ENCODE measurements at regions not wholly inside any gene's neighbourhood (a gene's known extent, or its start where the extent isn't known, plus 50 kb on each side); places are given as distances from the start of the nearest gene placed in this dataset.

DNA sequence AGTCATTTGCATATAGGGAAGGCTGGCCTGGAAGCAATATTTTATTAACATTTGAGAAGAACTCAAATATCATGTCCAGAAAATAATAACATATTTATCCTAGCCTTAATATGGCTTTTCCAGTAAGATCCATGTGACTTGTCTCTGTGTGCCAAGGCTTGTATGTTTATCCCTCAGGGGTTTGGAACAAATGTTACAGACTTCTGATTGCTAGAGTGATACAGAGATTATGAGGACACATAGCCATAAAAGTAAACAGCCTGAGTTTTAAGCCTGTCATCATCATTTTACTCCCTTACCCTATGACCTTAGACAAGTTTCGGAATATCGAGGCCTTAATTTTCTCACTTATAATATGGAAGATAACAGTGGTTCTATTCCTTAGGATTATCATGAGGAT is 338.1 kb downstream of the GPAT3 start:
- no peaks in the 10 kb centered on the region for H3K27me3 ChIP-seq
- no peak for DNase-seq (ENCODE audit: low read depth in 1 of 2, low spot score in 1 of 2)
- H3K36me3 ChIP-seq, result no peaks in the 10 kb centered on the region
- no peak overlapping the region for H3K27ac ChIP-seq
- H3K4me3 ChIP-seq, result no peak overlapping the region
- TF ChIP-seq, protein P1, sequence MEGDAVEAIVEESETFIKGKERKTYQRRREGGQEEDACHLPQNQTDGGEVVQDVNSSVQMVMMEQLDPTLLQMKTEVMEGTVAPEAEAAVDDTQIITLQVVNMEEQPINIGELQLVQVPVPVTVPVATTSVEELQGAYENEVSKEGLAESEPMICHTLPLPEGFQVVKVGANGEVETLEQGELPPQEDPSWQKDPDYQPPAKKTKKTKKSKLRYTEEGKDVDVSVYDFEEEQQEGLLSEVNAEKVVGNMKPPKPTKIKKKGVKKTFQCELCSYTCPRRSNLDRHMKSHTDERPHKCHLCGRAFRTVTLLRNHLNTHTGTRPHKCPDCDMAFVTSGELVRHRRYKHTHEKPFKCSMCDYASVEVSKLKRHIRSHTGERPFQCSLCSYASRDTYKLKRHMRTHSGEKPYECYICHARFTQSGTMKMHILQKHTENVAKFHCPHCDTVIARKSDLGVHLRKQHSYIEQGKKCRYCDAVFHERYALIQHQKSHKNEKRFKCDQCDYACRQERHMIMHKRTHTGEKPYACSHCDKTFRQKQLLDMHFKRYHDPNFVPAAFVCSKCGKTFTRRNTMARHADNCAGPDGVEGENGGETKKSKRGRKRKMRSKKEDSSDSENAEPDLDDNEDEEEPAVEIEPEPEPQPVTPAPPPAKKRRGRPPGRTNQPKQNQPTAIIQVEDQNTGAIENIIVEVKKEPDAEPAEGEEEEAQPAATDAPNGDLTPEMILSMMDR (IDR thresholded peaks at IDR 0.05; ENCODE audit: low read depth, low read length), result no peak
- no peaks in the 10 kb centered on the region for H3K4me1 ChIP-seq (ENCODE audit: low read depth)
- no peaks in the 10 kb centered on the region for H3K9me3 ChIP-seq (ENCODE audit: low read depth)

DNA sequence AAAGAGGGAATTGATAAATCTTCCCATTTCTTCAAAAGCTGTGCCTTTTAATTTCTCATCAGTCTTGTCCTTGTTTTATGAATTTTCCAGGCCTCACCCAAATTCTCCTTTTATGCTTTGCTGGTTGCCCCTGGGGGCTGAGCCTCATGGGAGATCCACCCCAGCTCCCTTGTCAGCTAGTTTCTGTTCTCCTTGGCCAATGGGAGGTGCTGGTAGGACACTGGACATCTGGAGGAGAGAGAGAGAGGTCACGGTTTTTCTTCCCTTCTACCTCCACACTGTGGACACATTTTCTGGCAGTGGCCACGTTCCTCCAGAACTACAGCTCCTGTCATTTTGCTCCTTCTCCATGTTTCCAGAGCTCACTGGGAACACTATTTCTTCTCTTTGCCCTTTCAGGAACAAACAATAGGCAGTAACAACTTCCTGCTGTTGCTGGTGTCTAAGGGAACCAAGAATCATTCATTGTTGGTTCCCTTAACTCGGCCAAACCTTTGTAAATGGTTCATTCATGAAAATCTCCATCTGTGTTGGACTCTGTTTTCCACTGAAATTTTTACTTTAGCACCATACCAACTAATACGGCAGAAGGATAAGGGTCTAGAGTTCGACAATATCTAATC is 334.5 kb downstream of the GPAT3 start:
- DNase-seq (ENCODE audit: low read depth in 1 of 2, low spot score in 1 of 2), result no peak
- Histone ChIP-seq H3K4me1 (ENCODE audit: low read depth) (no peaks in the 10 kb centered on the region), H3K36me3 (no peaks in the 10 kb centered on the region), H3K27me3 (no peaks in the 10 kb centered on the region), H3K9me3 (ENCODE audit: low read depth) (no peaks in the 10 kb centered on the region), H3K27ac (no peak overlapping the region), H3K4me3 (no peak overlapping the region)
- TF ChIP-seq, protein P1 (IDR thresholded peaks at IDR 0.05; ENCODE audit: low read depth, low read length), result no peak

DNA sequence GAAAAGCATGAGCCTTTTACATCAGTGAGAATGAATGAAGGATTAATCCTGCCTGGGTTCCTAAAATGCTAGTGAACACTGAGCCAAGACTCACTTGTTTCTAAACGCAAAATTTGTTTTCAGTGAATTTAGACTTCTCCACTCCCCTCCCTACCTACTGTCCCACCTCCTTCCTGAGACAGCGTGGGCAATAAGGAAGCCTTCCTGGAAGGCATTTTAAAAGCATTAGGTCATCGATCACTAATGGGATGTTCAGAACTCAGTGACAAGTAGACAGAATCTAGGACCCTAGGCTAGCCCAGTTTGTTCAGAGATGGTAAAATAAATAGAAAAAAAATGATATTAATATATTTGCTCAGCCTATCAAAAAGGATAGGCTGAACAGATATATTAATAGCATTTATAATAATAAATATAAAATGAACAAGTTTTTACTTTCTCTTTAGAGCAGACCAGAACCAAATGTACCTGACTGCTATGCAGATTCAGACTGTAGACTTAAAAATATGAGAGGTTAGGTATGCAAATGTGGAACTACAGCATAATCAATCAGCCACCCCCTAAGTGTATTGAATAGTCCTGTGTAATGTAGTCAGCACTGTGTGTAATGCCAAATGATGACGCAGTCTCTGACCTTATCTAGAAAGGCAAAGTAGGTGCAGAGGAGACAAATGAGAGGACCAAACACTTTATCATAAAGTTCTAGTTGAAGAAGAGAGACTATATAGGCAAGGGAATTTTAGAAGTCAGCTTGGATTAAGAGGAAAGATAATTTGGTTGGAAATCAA is 331.1 kb downstream of the GPAT3 start:
- H3K36me3 ChIP-seq, result no peaks in the 10 kb centered on the region
- no peaks in the 10 kb centered on the region for H3K4me1 ChIP-seq (ENCODE audit: low read depth)
- no peak for DNase-seq (ENCODE audit: low read depth in 1 of 2, low spot score in 1 of 2)
- TF ChIP-seq, protein P1 (IDR thresholded peaks at IDR 0.05; ENCODE audit: low read depth, low read length), result no peak
- H3K9me3 ChIP-seq (ENCODE audit: low read depth), result no peaks in the 10 kb centered on the region
- no peak overlapping the region for H3K4me3 ChIP-seq
- H3K27ac ChIP-seq, result no peak overlapping the region
- no peaks in the 10 kb centered on the region for H3K27me3 ChIP-seq

DNA sequence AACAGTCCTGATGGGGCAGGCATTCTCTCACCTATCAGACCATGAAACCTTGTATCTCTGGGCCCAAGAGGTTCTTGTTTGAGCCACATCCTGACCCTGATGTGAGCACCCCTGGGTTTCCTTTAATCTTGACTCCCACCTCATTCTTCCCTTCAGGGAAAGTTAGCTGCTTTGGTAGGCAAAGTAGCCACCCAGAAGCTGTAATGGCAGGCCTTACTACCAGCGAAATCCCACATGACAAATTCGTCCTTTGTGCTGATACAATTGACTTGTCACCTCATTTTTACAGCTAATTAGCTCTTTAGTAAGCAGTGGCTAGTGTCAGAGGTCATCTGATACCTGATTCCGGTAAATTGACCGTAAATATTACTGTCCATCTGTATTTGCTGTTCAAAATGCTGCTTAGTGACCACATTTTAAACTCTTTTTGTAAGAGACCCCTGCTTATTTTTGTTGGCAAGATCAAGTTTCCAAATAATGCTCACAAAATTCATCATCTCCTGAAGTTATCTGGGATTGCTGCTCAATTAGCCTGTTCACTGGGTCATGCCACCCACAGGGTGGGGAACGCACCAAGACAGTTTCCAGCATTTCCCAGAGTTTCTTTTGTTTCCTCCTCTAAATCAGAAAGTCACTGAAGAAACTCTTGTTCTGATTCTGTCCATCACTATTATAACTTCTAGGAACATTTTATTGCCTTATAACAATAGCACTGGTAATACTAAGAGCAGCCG is 329.7 kb downstream of the GPAT3 start:
- no peak for DNase-seq (ENCODE audit: low read depth in 1 of 2, low spot score in 1 of 2)
- TF ChIP-seq, protein P1 (IDR thresholded peaks at IDR 0.05; ENCODE audit: low read depth, low read length), result no peak
- no peak overlapping the region for H3K27ac ChIP-seq
- H3K36me3 ChIP-seq, result no peaks in the 10 kb centered on the region
- no peak overlapping the region for H3K4me3 ChIP-seq
- H3K9me3 ChIP-seq (ENCODE audit: low read depth), result no peaks in the 10 kb centered on the region
- no peaks in the 10 kb centered on the region for H3K27me3 ChIP-seq
- no peaks in the 10 kb centered on the region for H3K4me1 ChIP-seq (ENCODE audit: low read depth)

DNA sequence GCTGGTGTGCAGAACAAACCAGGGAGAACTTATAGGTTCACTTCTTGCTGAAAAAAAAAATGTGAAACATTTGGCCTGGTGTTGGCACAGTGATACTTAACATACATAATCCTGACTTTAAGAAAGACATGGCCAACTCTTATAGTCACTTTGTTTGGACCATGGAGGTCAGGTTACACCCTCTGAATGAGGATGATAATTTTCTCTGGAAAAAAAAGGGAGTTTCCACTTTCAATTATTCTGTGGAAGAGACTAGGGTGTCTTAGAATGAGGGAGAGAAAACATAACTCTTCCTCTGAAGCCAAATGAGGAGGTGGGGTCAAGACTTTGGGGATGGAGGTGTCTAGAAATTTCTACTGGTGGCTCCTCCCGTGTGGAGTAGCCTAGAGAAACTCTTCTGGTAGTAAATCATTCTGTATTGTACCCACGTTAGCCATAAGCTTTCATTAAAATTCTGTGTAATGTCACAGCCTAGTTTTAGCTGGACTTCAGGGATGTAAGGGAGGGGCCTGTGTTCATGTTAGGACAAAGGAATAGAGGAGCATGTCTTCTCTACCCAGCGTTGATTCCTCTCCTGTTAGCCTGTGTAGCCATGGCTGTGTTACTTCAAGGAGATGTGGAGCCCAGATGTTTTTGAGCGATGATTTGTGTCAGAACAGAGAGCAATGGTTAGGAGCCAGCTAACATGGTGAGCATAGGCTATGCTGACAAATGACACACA is 328.3 kb downstream of the GPAT3 start:
- TF ChIP-seq, protein P1 (IDR thresholded peaks at IDR 0.05; ENCODE audit: low read depth, low read length), result no peak
- H3K4me3 ChIP-seq, result no peak overlapping the region
- DNase-seq (ENCODE audit: low read depth in 1 of 2, low spot score in 1 of 2), result no peak
- H3K27me3 ChIP-seq, result no peaks in the 10 kb centered on the region
- H3K36me3 ChIP-seq, result no peaks in the 10 kb centered on the region
- H3K27ac ChIP-seq, result no peak overlapping the region
- H3K4me1 ChIP-seq (ENCODE audit: low read depth), result no peaks in the 10 kb centered on the region
- no peaks in the 10 kb centered on the region for H3K9me3 ChIP-seq (ENCODE audit: low read depth)
